Vagina (tissue), 2 donors: ENCODE measurements at regions not wholly inside any gene's neighbourhood (a gene's known extent, or its start where the extent isn't known, plus 50 kb on each side); places are given as distances from the start of the nearest gene placed in this dataset.

Experiments
- DNase-seq, 2 donors: peaks; one replicate each; pipeline ENCODE4 v3.0.0-alpha.2; 2017; ENCODE audit errors: extremely low spot score in 2 of 2
- H3K27ac ChIP-seq: fragments of 200-600 bp; sonication (generic); one replicate; pipeline ENCODE4 v1.5.1; 2019
- H3K27me3 ChIP-seq: fragments of 200-600 bp; sonication (generic); one replicate; pipeline ENCODE4 v1.5.1; 2019
- H3K36me3 ChIP-seq, 2 donors: fragments of 200-600 bp; sonication (generic); one replicate each; pipeline ENCODE4 v1.5.1; 2017 to 2019
- H3K4me1 ChIP-seq: fragments of 200-600 bp; sonication (generic); one replicate; pipeline ENCODE4 v1.5.1; 2019
- H3K4me3 ChIP-seq, 2 donors: fragments of 200-600 bp; sonication (generic); 1 replicate in 1 of 2; 2 replicates in 1 of 2; pipeline ENCODE4 v1.5.1; 2016 to 2019
- H3K9me3 ChIP-seq: fragments of 200-600 bp; sonication (generic); one replicate; pipeline ENCODE4 v1.5.1; 2019
- POLR2A ChIP-seq, 2 donors: fragments of 450-650 bp; IDR thresholded peaks; one replicate each; pipeline ENCODE4 v1.6.1; 2017; ENCODE audit warnings: antibody characterized with exemption in 2 of 2, mild to moderate bottlenecking in 2 of 2, moderate library complexity in 2 of 2
- POLR2AphosphoS5 ChIP-seq, 2 donors: sonication (generic); formaldehyde crosslinking; IDR thresholded peaks; one replicate each; pipeline ENCODE4 v1.9.0; 2017; ENCODE audit warnings: antibody characterized with exemption in 2 of 2, mild to moderate bottlenecking in 2 of 2, low read depth in 1 of 2; ENCODE audit not compliant: insufficient read depth in 1 of 2
- intact Hi-C: fragments of 100-400 bp; cut with DNase I; formaldehyde crosslinking; loops from one replicate; pipeline ENCODE4 v1.15.1; 2023
- TF ChIP-seq, protein P1 (sequence below), 3 experiments: fragments of 450-650 bp in 2 of 3; fragments of 200-600 bp in 1 of 3; sonication (generic) in 1 of 3; IDR thresholded peaks; one replicate each; pipeline ENCODE4 v1.5.1; 2017 to 2019; ENCODE audit warnings: antibody characterized with exemption in 3 of 3, mild to moderate bottlenecking in 2 of 3, moderate library complexity in 2 of 3

DNA sequence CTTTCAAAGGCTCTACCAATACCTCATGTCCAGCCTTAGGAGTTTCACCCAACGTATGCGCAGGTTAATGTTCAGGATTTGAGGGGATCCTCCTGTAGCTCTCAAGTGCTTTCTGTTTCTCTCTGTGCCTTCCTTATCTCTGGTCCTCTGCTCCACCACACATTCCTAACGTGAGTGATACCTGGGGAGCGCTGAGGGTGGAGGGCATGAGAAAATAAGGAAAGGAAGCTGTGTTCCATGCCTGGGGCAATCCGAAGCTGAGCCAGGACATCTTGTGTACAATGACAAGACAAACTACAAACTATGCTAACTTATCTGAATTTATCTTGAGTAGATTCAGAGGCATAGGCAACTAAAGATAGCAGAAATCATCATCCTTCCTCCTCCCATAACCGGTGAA, 136.4 kb downstream of the SST start:
- no peaks in the 10 kb centered on the region for H3K4me1 ChIP-seq
- DNase-seq = no peak
- no peak overlapping the region for H3K27ac ChIP-seq
- H3K4me3 ChIP-seq = no peak overlapping the region
- H3K9me3 ChIP-seq = no peaks in the 10 kb centered on the region
- H3K27me3 ChIP-seq = no peaks in the 10 kb centered on the region
- intact Hi-C loops = no loop called here
- no peak for TF ChIP-seq POLR2AphosphoS5 (IDR thresholded peaks at IDR 0.05; ENCODE audit: insufficient read depth in 1 of 2, low read depth in 1 of 2)
- TF ChIP-seq POLR2A (IDR thresholded peaks at IDR 0.05) = no peak
- TF ChIP-seq, protein P1, sequence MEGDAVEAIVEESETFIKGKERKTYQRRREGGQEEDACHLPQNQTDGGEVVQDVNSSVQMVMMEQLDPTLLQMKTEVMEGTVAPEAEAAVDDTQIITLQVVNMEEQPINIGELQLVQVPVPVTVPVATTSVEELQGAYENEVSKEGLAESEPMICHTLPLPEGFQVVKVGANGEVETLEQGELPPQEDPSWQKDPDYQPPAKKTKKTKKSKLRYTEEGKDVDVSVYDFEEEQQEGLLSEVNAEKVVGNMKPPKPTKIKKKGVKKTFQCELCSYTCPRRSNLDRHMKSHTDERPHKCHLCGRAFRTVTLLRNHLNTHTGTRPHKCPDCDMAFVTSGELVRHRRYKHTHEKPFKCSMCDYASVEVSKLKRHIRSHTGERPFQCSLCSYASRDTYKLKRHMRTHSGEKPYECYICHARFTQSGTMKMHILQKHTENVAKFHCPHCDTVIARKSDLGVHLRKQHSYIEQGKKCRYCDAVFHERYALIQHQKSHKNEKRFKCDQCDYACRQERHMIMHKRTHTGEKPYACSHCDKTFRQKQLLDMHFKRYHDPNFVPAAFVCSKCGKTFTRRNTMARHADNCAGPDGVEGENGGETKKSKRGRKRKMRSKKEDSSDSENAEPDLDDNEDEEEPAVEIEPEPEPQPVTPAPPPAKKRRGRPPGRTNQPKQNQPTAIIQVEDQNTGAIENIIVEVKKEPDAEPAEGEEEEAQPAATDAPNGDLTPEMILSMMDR (IDR thresholded peaks at IDR 0.05) = no peak
- H3K36me3 ChIP-seq = no peaks in the 10 kb centered on the region

DNA sequence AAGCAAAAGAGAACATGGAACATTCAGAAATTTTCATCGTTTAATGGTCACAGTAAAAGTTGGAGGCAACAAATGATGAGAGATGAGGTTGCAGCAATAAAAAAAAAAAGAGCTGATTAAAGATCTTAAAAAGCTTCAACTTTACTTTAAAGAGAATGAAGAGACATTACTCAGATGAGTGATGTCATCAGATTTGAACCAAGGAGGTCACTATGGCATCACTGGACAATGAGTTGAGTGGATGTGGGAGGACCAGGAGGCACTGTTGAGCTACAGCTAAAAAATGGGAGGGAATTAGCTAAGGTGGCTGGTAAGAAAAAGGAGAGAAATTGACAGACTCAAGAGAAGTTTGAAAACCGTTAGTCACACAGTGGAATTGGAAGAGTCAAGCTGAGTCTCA, 138.4 kb downstream of the SST start:
- intact Hi-C loops = no loop called here
- H3K9me3 ChIP-seq = no peaks in the 10 kb centered on the region

DNA sequence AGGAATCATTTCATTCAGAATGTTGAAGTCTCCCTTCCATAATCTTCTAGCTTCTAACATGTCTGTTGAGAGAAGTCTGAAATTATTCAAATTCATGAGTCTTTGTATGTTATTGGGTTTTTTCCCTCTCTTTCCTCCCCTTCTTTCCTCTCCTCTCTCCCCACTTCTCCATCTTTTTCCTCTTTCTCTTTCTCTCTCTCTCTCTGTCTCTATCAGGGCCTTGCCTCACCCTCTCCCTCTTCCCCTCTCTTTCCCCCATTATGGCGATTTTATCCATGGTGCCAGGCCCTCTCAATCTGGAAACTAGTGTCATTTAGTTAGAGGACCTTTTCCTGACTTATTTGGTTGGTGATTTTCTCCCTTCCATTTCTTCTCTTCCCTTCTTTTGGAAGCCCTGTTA, 147.3 kb downstream of the SST start:
- DNase-seq = no peak
- no peaks in the 10 kb centered on the region for H3K9me3 ChIP-seq
- H3K4me3 ChIP-seq = no peak overlapping the region
- intact Hi-C loops = no loop called here
- H3K4me1 ChIP-seq = no peaks in the 10 kb centered on the region
- H3K27ac ChIP-seq = no peak overlapping the region
- no peaks in the 10 kb centered on the region for H3K27me3 ChIP-seq
- no peaks in the 10 kb centered on the region for H3K36me3 ChIP-seq
- TF ChIP-seq, protein P1 (IDR thresholded peaks at IDR 0.05) = no peak
- TF ChIP-seq POLR2A (IDR thresholded peaks at IDR 0.05) = no peak
- no peak for TF ChIP-seq POLR2AphosphoS5 (IDR thresholded peaks at IDR 0.05; ENCODE audit: insufficient read depth in 1 of 2, low read depth in 1 of 2)

More for the DNA sequence above, 138.4 kb downstream of the SST start:
- DNase-seq = no peak
- Histone ChIP-seq H3K27me3 (no peaks in the 10 kb centered on the region), H3K27ac (no peak overlapping the region), H3K4me3 (no peak overlapping the region), H3K4me1 (no peaks in the 10 kb centered on the region), H3K36me3 (no peaks in the 10 kb centered on the region)
- TF ChIP-seq POLR2A (IDR thresholded peaks at IDR 0.05) (no peak), POLR2AphosphoS5 (IDR thresholded peaks at IDR 0.05; ENCODE audit: insufficient read depth in 1 of 2, low read depth in 1 of 2) (no peak)
- TF ChIP-seq, protein P1 (IDR thresholded peaks at IDR 0.05) = no peak

DNA sequence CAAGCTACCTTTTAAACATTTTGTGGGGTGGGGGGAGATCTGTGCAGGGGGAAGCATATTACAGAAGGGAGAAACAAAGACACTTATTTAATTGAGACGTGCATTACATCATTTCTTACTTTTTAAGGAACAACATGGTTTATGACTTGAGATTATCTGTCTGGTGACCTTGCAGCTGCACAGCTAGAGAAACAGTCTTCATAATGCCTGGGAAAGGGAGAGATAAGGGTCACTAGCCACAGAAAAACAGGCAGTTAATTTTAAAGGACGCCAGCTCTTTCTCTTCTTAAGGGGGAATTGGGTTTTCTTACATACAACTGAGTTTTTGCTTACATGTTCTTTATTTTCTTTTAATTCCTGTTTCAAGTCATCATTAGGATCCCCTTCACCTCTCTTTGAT, 147.9 kb downstream of the SST start:
- Histone ChIP-seq H3K9me3 (no peaks in the 10 kb centered on the region), H3K27ac (no peak overlapping the region), H3K36me3 (no peaks in the 10 kb centered on the region), H3K4me1 (no peaks in the 10 kb centered on the region), H3K27me3 (no peaks in the 10 kb centered on the region), H3K4me3 (no peak overlapping the region)
- intact Hi-C loops = no loop called here
- no peak for DNase-seq
- TF ChIP-seq, protein P1 (IDR thresholded peaks at IDR 0.05) = no peak

DNA sequence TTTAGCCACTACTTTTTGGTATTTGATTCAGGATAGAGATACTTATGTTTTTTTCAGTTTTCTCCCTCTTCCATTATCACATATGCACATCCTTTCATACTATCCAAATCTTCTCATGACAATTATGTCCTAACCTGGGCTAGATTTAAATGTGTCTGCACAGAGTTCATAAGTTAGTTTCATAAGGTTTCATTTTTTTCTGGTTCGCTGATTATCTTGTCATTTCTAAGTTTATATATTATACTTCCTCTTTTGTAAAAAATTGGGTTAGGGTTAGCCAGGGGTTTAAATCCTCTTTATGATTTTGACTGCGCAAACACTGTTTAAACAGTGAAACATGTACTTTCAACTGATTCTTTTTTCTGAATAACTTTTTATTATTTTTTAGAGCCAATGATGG, 148.6 kb downstream of the SST start:
- intact Hi-C loops = no loop called here
- H3K36me3 ChIP-seq = no peaks in the 10 kb centered on the region

More for the DNA sequence above, 148.6 kb downstream of the SST start:
- no peak for DNase-seq
- Histone ChIP-seq H3K4me1 (no peaks in the 10 kb centered on the region), H3K9me3 (no peaks in the 10 kb centered on the region), H3K27ac (no peak overlapping the region), H3K4me3 (no peak overlapping the region), H3K27me3 (no peaks in the 10 kb centered on the region)
- TF ChIP-seq POLR2AphosphoS5 (IDR thresholded peaks at IDR 0.05; ENCODE audit: insufficient read depth in 1 of 2, low read depth in 1 of 2) = no peak
- no peak for TF ChIP-seq POLR2A (IDR thresholded peaks at IDR 0.05)
- TF ChIP-seq, protein P1 (IDR thresholded peaks at IDR 0.05) = no peak
